Subcutaneous abdominal adipose tissue (tissue), 5 donors: ENCODE measurements at regions not wholly inside any gene's neighbourhood (a gene's known extent, or its start where the extent isn't known, plus 50 kb on each side); places are given as distances from the start of the nearest gene placed in this dataset.
"Not testable (repeated sequence)": the region's sequence is repeated elsewhere in the genome, so short reads cannot be mapped to it uniquely, and the experiment has no call there.

Source experiments
- H3K27ac ChIP-seq: one replicate; pipeline ENCODE4 v1.7.0; 2013; ENCODE audit warnings: low read depth, mild to moderate bottlenecking, inconsistent platforms, low read length, moderate library complexity
- H3K27me3 ChIP-seq, 5 donors: one replicate each; pipeline ENCODE4 v1.7.0; 2013; ENCODE audit warnings: low read length in 5 of 5, inconsistent platforms in 1 of 5; ENCODE audit not compliant: control insufficient read depth in 5 of 5, insufficient read depth in 4 of 5
- H3K36me3 ChIP-seq, 5 donors: one replicate each; pipeline ENCODE4 v1.7.0; 2013; ENCODE audit warnings: low read length in 5 of 5; ENCODE audit not compliant: control insufficient read depth in 5 of 5, insufficient read depth in 5 of 5
- H3K4me1 ChIP-seq, 5 donors: one replicate each; pipeline ENCODE4 v1.7.0; 2013; ENCODE audit warnings: low read length in 5 of 5, mild to moderate bottlenecking in 3 of 5, moderate library complexity in 1 of 5; ENCODE audit not compliant: control insufficient read depth in 5 of 5, insufficient read depth in 5 of 5
- H3K4me3 ChIP-seq, 5 donors: one replicate each; pipeline ENCODE4 v1.7.0; 2013; ENCODE audit warnings: low read length in 5 of 5, low read depth in 1 of 5
- H3K9ac ChIP-seq, 5 donors: one replicate each; pipeline ENCODE4 v1.7.0; 2013; ENCODE audit warnings: low read length in 5 of 5, mild to moderate bottlenecking in 4 of 5, moderate library complexity in 3 of 5
- H3K9me3 ChIP-seq, 5 donors: one replicate each; pipeline ENCODE4 v1.7.0; 2013; ENCODE audit warnings: low read length in 5 of 5; ENCODE audit not compliant: control insufficient read depth in 5 of 5
- donor health status: healthy.
- donor health status: healthy.
- donor health status: healthy.
- donor health status: healthy.
- donor health status: healthy.

GRCh38 chr13:21310220-21310619 lies 133.8 kb downstream of the MRPL57 start:
- Histone ChIP-seq H3K9ac (no peak overlapping the region), H3K9me3 (no peaks in the 10 kb centered on the region), H3K27ac (no peak overlapping the region), H3K4me3 (no peak overlapping the region), H3K4me1 (no peaks in the 10 kb centered on the region), H3K36me3 (peaks cover 0 to 2% (median 0%) of the 10 kb centered on the region in 5 donors), H3K27me3 (no peaks in the 10 kb centered on the region)

GRCh38 chr13:21314976-21315375 lies 138.5 kb downstream of the MRPL57 start:
- H3K4me1 ChIP-seq, H3K36me3 ChIP-seq, H3K27me3 ChIP-seq, H3K27ac ChIP-seq, H3K9me3 ChIP-seq, H3K4me3 ChIP-seq, H3K9ac ChIP-seq: not testable (repeated sequence)

- H3K4me3 ChIP-seq, result no peak overlapping the region
- peaks cover 0 to 2% (median 0%) of the 10 kb centered on the region in 5 donors for H3K36me3 ChIP-seq
- H3K9ac ChIP-seq, result no peak overlapping the region
- no peaks in the 10 kb centered on the region for H3K9me3 ChIP-seq
- H3K4me1 ChIP-seq, result no peaks in the 10 kb centered on the region
- H3K27me3 ChIP-seq, result no peaks in the 10 kb centered on the region
- H3K27ac ChIP-seq, result no peak overlapping the region
These were observed 139.9 kb downstream of the MRPL57 start for GRCh38 chr13:21316376-21316775.

GRCh38 chr13:21318891-21319532 lies 140.1 kb downstream of the ZDHHC20 start:
- Histone ChIP-seq H3K9me3 (no peaks in the 10 kb centered on the region), H3K4me3 (peak overlapping the region in 4 of 5 donors; percentile 22 to 51 (median 36)), H3K36me3 (peaks cover 0 to 3% (median 0%) of the 10 kb centered on the region in 5 donors), H3K27me3 (no peaks in the 10 kb centered on the region), H3K27ac (no peak overlapping the region), H3K4me1 (no peaks in the 10 kb centered on the region), H3K9ac (no peak overlapping the region)

GRCh38 chr13:21319869-21320641 lies 139.0 kb downstream of the ZDHHC20 start:
- Histone ChIP-seq H3K9me3 (no peaks in the 10 kb centered on the region), H3K4me3 (no peak overlapping the region), H3K27me3 (no peaks in the 10 kb centered on the region), H3K4me1 (no peaks in the 10 kb centered on the region), H3K27ac (no peak overlapping the region), H3K9ac (no peak overlapping the region), H3K36me3 (peaks cover 0 to 3% (median 0%) of the 10 kb centered on the region in 5 donors)

- no peak overlapping the region for H3K4me3 ChIP-seq
- no peaks in the 10 kb centered on the region for H3K9me3 ChIP-seq
These were observed 138.5 kb downstream of the ZDHHC20 start for GRCh38 chr13:21320642-21321034.

GRCh38 chr13:21321269-21321668 lies 137.8 kb downstream of the ZDHHC20 start:
- H3K4me3 ChIP-seq, result no peak overlapping the region
- H3K9ac ChIP-seq, result no peak overlapping the region
- H3K36me3 ChIP-seq, result peaks cover 0 to 3% (median 0%) of the 10 kb centered on the region in 5 donors
- no peaks in the 10 kb centered on the region for H3K27me3 ChIP-seq
- H3K9me3 ChIP-seq, result no peaks in the 10 kb centered on the region
- H3K4me1 ChIP-seq, result peaks cover 0 to 7% (median 6%) of the 10 kb centered on the region in 5 donors
- H3K27ac ChIP-seq, result no peak overlapping the region

More at GRCh38 chr13:21320642-21321034, 138.5 kb downstream of the ZDHHC20 start:
- peaks cover 0 to 2% (median under 1%) of the 10 kb centered on the region in 5 donors for H3K4me1 ChIP-seq
- H3K9ac ChIP-seq, result no peak overlapping the region
- no peak overlapping the region for H3K27ac ChIP-seq
- H3K36me3 ChIP-seq, result peaks cover 0 to 3% (median 0%) of the 10 kb centered on the region in 5 donors
- no peaks in the 10 kb centered on the region for H3K27me3 ChIP-seq

- Histone ChIP-seq H3K9me3 (no peaks in the 10 kb centered on the region), H3K9ac (no peak overlapping the region), H3K4me1 (peaks cover 0 to 12% (median 11%) of the 10 kb centered on the region in 5 donors), H3K27ac (no peak overlapping the region), H3K4me3 (no peak overlapping the region), H3K36me3 (peaks cover 0 to 3% (median 0%) of the 10 kb centered on the region in 5 donors), H3K27me3 (no peaks in the 10 kb centered on the region)
These were observed 136.7 kb downstream of the ZDHHC20 start for GRCh38 chr13:21322327-21322965.
